Spleen (tissue), 7 donors: ENCODE measurements at regions not wholly inside any gene's neighbourhood (a gene's known extent, or its start where the extent isn't known, plus 50 kb on each side); places are given as distances from the start of the nearest gene placed in this dataset.

Source experiments
- POLR2A ChIP-seq, 3 donors: fragments of 450-650 bp; IDR thresholded peaks; one replicate each; pipeline ENCODE4 v1.5.1; 2017; ENCODE audit warnings: antibody characterized with exemption in 3 of 3, mild to moderate bottlenecking in 1 of 3
- POLR2AphosphoS5 ChIP-seq, 3 donors: sonication (generic); formaldehyde crosslinking; IDR thresholded peaks; one replicate each; pipeline ENCODE4 v1.5.1; 2017; ENCODE audit warnings: antibody characterized with exemption in 3 of 3
- TF ChIP-seq, protein P1 (sequence below), 11 experiments: fragments of 200-600 bp in 7 of 11; fragments of 450-650 bp in 4 of 11; sonication (generic) in 4 of 11; IDR thresholded peaks in 8 of 11; conservative IDR thresholded peaks in 3 of 11; 1 replicate in 7 of 11; 2 replicates in 4 of 11; pipeline versions ENCODE4 v1.4.0 to v1.8.0; 2016 to 2021; ENCODE audit warnings: antibody characterized with exemption in 11 of 11, inconsistent platforms in 4 of 11, mild to moderate bottlenecking in 1 of 11
- donor health status: DM: no; HTN: no; CAD: no; lungs with moderate emphysema.
- donor health status: DM: no; HTN: no; CAD: no.
- donor health status: DM: no; HTN: no; CAD: no.

DNA sequence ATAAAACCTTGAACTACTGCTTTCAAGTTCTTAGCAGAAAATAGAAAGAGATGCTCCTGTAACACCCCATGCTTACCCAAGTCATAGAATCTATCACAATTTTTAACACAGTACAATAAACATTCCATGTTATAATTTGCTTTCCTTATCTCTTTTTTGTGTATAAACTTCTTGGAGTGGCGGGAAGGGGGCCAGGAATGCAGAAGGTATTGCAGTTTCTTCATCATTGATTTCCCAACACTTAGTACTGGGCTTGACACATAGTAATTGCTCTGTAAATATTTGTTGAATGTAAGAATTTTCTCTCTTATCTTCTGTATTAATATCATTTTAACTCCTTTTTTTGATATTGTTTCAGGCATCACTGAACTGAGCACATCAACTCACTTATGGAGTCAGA is 535.8 kb downstream of the KCTD12 start:
- TF ChIP-seq, protein P1, sequence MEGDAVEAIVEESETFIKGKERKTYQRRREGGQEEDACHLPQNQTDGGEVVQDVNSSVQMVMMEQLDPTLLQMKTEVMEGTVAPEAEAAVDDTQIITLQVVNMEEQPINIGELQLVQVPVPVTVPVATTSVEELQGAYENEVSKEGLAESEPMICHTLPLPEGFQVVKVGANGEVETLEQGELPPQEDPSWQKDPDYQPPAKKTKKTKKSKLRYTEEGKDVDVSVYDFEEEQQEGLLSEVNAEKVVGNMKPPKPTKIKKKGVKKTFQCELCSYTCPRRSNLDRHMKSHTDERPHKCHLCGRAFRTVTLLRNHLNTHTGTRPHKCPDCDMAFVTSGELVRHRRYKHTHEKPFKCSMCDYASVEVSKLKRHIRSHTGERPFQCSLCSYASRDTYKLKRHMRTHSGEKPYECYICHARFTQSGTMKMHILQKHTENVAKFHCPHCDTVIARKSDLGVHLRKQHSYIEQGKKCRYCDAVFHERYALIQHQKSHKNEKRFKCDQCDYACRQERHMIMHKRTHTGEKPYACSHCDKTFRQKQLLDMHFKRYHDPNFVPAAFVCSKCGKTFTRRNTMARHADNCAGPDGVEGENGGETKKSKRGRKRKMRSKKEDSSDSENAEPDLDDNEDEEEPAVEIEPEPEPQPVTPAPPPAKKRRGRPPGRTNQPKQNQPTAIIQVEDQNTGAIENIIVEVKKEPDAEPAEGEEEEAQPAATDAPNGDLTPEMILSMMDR (IDR thresholded peaks at IDR 0.05 in 8 of 11, conservative IDR thresholded peaks at IDR 0.05 in 3 of 11) = no peak
- TF ChIP-seq POLR2A (IDR thresholded peaks at IDR 0.05) (no peak), POLR2AphosphoS5 (IDR thresholded peaks at IDR 0.05) (no peak)
